Fibroblast of villous mesenchyme (primary cell): ENCODE measurements at regions not wholly inside any gene's neighbourhood (a gene's known extent, or its start where the extent isn't known, plus 50 kb on each side); places are given as distances from the start of the nearest gene placed in this dataset.

Experiments
- DNase-seq: peaks from one replicate; pipeline ENCODE4 v3.0.0-alpha.2; 2010; ENCODE audit warnings: low read depth
- H3K4me3 ChIP-seq: 2 replicates; pipeline ENCODE4 v1.5.1; 2011; ENCODE audit warnings: low read depth, mild to moderate bottlenecking, low read length
- TF ChIP-seq, protein P1 (sequence below): IDR thresholded peaks from 2 replicates; pipeline ENCODE4 v1.5.1; 2012; ENCODE audit warnings: low read depth, mild to moderate bottlenecking, low read length; ENCODE audit not compliant: insufficient read depth

DNA sequence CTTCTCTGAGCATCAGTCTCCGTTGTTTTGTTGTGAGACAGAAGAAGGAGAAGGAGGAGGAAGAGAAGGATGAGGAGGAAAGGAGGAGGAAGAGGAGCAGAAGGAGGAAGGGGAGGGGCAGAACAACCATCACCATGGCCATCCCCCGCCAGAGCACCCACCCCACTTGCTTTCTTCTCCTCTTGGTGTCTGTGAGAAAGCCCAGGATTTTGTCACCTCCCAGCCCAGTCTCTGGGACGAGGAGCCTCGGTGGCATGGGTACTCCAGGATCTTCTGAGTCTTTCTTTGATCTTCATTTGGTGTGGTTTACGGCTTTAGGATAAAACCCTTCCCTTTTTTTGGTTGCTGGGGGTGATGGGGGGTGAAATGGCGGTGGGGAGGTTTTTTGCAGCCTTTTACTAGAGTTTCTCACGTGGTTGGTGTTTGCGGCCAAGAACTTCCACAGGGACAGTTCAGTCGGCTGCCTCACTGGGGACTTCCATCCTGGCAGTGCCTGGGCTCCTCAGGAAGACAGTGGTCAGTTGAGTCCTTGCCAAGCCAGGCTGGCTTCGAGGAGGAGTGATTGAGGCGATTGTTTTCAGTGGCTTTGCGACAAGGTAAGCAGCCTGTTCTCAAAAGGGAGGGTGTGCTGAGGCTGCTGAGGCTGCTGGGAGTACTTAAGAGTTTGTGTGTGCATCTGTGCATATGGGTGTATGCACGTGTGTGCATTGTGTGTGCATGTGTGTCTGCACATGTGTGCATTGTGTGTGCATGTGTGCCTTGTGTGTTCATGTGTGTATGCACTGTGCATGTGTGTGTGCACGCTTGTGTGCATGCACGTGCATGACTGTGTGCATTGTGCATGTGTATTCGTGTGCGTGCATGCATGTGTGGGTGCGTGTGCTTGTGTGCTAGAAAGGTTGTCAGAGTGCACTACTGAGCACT is 567.5 kb downstream of the TBC1D22A start:
- no peak overlapping the region for H3K4me3 ChIP-seq
- no peak for DNase-seq
- TF ChIP-seq, protein P1, sequence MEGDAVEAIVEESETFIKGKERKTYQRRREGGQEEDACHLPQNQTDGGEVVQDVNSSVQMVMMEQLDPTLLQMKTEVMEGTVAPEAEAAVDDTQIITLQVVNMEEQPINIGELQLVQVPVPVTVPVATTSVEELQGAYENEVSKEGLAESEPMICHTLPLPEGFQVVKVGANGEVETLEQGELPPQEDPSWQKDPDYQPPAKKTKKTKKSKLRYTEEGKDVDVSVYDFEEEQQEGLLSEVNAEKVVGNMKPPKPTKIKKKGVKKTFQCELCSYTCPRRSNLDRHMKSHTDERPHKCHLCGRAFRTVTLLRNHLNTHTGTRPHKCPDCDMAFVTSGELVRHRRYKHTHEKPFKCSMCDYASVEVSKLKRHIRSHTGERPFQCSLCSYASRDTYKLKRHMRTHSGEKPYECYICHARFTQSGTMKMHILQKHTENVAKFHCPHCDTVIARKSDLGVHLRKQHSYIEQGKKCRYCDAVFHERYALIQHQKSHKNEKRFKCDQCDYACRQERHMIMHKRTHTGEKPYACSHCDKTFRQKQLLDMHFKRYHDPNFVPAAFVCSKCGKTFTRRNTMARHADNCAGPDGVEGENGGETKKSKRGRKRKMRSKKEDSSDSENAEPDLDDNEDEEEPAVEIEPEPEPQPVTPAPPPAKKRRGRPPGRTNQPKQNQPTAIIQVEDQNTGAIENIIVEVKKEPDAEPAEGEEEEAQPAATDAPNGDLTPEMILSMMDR: no peak

GRCh38 chr22:47328550-47329243 is 566.2 kb downstream of the TBC1D22A start:
- peak; percentile 85 for DNase-seq
- no peak overlapping the region for H3K4me3 ChIP-seq
- TF ChIP-seq, protein P1: no peak

DNA sequence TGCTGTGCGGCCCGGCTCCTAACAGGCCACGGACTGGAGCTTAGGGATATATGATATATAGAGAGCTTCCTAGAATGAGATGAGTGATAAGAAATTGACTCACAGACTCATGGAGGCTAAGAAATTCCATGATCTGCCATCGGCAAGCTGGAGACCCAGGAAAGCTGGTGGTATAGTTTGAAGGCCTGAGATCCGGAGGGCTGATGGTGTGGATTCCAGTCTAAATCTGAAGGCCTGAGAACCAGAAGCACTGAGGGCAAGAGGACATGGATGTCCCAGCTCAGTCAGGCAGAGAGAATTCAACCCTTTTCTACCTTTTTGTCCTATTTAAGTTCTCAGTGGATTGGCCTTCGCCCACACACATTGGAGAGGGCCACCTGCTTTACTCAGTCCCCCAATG is 564.8 kb downstream of the TBC1D22A start:
- H3K4me3 ChIP-seq: no peak overlapping the region
- DNase-seq: no peak

GRCh38 chr22:47325249-47325648 is 562.8 kb downstream of the TBC1D22A start:
- TF ChIP-seq, protein P1: no peak
- no peak for DNase-seq
- H3K4me3 ChIP-seq: no peak overlapping the region

More for the DNA sequence above, 564.8 kb downstream of the TBC1D22A start:
- TF ChIP-seq, protein P1: no peak

- TF ChIP-seq, protein P1: no peak
- H3K4me3 ChIP-seq: no peak overlapping the region
- no peak for DNase-seq
Measured at GRCh38 chr22:47324435-47324990, 562.1 kb downstream of the TBC1D22A start.

- TF ChIP-seq, protein P1: no peak
- H3K4me3 ChIP-seq: no peak overlapping the region
- DNase-seq: no peak
Measured at GRCh38 chr22:47323518-47323917, 561.1 kb downstream of the TBC1D22A start.
